GM21723 (cell line): ENCODE measurements at regions not wholly inside any gene's neighbourhood (a gene's known extent, or its start where the extent isn't known, plus 50 kb on each side); places are given as distances from the start of the nearest gene placed in this dataset.

Source experiments
- ATAC-seq: cut with Tn5 transposase; IDR thresholded peaks from one replicate; pipeline ENCODE4 v1.9.1; 2021; ENCODE audit warnings: mild to moderate bottlenecking, moderate library complexity; ENCODE audit not compliant: unreplicated experiment

GRCh38 chr20:24378661-24379483 is 90.6 kb upstream of the SYNDIG1 start:
- ATAC-seq: no peak

DNA sequence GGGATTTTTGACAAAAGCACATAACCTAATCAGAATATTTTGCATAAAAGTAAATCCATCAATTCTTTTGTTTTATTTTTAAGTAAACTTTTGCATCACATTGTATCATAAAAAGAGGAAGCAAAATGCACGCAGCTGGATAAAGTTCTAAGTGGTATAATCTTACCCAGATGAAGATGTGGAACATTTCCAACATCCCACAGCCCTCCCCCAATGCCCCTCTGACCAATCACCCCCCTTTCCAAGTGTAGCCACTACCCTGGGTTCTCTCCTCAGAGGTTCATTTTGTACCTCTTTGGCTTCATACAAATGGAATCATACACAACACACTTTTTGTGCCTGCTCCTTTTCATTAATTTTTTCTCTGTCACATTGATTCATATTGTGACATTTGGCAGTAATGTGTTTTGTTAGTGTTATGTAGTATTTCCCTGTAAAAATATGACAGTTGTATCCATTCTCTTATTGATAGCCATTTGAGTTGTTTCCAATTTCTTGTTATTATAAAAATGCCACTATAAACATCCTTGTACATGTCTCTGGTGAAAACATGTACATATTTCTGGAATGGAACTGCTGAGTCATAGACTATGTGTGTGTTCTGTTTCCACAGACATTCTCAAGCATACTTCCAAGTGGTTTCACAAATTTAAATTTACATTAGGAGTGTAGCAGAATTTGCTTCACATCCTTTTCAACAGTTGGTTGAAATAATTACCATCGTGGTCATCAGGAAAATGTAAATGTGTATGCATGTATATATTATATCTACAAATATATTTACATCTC is 92.9 kb upstream of the SYNDIG1 start:
- no peak for ATAC-seq

- ATAC-seq: no peak
Measured at GRCh38 chr20:24373372-24373771, 96.1 kb upstream of the SYNDIG1 start.

DNA sequence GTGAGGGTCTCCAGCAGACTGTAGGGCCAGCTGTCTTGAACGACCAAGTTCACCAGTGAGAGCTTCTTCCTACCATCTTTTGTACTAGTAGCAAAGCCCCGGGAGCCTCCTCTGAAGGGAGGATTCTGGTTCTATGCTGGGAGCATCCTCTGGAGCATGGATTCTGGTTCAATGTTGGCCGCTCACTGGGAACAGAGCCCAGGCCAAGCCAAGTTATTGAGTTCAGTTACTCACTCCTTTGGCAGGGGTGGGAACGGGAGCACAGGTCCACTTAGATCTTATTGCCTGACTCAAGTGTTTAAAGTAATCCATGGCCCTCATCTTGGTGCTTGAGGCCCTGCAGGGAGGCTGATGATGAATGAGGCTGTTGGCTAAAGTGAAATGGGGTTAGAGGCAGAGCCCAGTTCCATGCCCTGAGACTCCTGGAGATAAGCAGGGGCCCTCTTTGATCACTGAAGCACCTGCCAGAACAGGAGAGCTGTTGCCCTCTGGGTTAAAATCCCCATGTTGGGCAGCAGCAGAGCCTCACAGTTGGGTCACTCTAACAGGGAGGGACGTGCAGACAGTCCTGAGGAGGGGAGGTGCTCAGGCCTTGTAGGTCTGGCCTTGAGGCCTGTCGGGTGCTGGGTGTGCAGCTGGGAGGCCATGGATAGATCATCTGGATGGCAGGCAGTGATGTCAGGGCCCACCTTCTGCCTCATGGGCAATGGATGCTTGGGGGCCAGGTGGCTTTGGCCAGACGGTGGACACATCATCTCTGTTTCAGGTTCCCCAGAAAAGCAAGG is 98.3 kb upstream of the SYNDIG1 start:
- ATAC-seq: no peak

DNA sequence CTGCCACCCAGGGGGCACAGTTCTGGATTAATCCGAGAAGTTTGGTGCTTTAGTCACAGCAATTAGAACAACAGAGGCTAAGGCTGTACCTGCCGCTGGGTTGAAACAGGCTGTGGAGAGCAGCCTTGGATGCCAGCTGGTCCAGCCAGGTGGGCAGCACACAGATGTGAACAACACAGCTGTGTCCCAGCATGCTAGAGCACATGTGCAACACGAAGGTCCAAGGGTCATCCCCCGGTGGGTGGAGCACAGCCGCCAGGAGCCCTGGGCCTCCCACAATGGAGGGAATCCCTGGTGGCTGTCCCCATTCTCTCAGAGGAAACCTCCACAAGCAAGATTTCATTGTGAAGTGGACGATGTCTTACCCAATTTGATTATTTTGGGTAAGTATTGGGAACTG is 99.2 kb upstream of the SYNDIG1 start:
- ATAC-seq: no peak

DNA sequence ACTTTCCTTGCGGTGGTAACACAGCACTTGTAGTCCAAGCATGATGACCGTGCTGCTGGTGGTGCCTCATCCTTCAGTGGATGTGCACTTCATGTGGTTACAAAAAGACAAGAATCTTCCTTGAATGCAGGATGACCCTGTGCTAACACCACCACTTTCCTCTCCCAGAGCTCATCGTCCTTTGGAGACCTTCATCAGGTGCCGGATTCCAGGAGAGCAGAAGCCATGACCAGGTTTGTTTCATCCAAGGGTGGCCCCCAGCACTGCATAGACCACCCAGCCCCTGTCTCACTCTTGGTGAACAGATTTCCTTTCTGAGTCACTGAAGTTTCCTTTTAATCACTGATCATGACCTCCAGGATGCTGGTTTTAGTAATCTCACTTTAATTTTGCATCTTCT is 101.2 kb upstream of the SYNDIG1 start:
- no peak for ATAC-seq

DNA sequence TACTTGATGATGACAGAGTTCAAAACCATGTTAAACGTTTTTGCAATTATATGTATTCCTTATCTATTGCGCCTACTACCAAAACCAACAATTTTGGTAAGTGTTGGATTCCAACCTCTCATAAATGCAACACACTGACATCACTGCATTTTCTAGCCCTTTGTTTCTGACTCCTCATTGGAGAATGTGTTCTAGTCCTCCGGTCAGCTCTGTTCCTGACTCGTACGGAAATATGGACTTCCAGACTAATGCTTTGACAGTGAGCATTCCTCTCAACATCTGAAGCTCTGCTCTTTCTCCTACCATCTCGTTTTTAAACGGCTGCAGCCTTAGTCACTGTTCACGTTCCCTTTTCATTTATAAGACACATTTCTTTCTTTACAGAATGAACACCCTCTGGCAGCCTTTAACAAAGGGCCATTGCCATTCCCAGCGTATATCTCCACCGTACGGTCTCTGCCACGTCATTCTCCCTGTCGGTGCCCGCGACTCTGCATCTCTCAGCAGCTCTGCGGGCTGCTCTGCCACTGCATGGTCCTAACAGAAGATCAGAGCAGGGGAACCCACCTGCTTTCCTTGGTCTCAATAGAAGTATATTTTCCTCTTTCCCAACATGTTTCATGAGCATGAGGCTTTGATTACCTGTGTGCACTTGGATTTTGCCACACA is 103.0 kb upstream of the SYNDIG1 start:
- ATAC-seq: no peak

- no peak for ATAC-seq
Measured at GRCh38 chr20:24365670-24366069, 103.8 kb upstream of the SYNDIG1 start.

- no peak for ATAC-seq
Measured at GRCh38 chr20:24364482-24364881, 104.9 kb upstream of the SYNDIG1 start.

GRCh38 chr20:24363031-24363430 is 106.4 kb upstream of the SYNDIG1 start:
- ATAC-seq: no peak

DNA sequence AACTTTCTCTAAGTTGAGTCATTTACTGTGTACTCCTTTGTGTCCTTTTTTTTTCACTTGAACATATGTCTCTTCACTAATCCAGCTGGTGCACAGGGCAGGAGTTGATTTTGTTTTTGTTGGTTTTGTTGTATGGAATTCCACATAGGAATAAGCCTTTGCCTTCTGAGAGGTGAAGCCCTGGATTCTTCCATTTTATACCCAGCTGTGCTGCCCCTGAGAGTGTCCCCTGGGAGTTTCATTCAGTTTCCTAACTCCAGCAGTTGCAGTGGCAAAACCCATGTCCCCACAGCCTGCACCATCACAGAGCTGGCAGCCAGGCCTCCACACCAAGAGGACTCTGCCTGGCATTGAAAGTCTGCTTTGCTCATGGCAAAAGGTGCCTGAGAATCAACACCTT is 107.3 kb upstream of the SYNDIG1 start:
- ATAC-seq: no peak

- ATAC-seq: no peak
Measured at GRCh38 chr20:24361541-24361940, 107.9 kb upstream of the SYNDIG1 start.

DNA sequence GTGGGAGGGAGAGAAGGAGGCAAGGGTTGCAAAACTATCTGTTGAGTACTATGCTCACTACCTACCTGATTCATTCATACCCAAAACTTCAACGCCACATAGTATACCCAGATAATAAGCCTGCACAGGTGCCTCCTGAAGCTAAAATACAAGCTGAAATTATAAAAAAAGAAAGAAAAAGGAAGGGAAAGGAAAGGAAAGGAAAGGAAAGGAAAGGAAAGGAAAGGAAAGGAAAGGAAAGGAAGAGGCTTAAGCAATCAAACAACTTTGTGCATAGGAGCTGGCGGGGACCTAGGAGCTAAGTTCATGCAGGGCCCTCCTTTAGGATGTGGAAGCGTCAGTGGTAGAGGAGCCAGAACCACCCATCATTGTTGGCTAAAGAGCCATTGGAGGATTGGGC is 108.9 kb upstream of the SYNDIG1 start:
- no peak for ATAC-seq

GRCh38 chr20:24359321-24360027 is 110.0 kb upstream of the SYNDIG1 start:
- ATAC-seq: no peak

DNA sequence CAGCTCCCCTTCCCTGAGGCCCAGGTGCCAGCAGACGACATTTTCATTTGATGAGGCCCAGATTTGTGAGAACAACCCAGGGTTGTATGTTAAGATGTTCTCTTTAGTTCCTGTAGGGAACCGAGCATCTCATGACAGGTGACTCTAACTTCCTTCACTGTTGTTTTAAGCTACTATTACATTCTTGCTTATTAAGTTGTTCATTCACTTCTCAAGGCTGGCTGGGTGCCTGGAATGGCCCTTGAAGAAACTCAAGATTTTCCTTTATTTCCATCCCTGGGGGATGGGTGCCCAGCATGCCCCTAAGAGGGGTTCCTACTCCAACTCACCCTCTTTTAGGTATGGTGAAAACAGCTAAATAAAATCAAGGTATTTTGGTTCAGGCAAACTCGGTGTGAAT is 111.5 kb upstream of the SYNDIG1 start:
- ATAC-seq: no peak

- no peak for ATAC-seq
Measured at GRCh38 chr20:24357177-24357576, 112.3 kb upstream of the SYNDIG1 start.

DNA sequence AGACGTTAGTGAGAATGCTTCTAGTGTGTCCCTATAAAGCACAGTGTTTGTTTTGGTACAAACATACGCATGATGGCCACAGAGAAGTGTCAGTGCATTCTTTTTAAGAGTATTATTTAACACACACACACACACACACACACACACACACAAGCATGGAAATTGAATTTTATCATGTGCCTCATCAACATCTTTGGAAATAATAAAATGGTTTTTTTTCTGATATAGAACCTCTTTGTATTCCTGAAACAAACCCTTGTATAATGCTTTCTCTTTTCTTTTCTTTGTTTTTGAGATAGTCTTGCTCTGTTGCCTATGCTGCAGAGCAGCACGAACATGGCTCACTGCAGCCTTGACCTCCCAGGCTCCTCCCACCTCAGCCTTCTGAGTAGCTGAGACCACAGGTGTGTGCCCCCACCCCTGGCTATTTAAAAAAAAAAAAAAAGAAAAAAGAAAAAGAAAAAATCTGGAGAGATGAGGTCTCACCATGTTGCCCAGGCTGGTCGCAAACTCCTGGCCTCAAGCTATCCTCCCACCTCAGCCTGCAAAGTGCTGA is 116.2 kb upstream of the SYNDIG1 start:
- no peak for ATAC-seq

DNA sequence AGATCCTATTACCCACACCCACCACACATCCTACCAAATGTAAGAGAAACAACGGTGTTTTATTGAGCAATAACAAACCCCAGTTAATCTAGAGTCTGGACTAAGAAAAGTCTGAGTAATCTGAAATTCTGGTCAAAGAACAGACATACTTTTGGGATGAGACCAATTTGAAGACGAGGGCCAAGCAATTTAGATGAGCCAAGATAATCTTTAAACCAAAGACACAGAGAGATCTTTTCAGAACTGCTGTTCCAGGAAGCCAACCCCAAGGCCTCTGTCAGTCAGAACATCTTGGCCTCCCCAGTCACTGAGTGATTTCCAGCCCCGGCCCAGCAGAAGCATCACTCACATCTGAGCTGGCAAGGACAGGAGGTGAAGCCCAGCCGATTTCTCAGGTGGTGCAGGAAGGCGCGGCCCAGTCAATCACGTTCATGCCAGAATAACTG is 118.5 kb upstream of the SYNDIG1 start:
- ATAC-seq: no peak

DNA sequence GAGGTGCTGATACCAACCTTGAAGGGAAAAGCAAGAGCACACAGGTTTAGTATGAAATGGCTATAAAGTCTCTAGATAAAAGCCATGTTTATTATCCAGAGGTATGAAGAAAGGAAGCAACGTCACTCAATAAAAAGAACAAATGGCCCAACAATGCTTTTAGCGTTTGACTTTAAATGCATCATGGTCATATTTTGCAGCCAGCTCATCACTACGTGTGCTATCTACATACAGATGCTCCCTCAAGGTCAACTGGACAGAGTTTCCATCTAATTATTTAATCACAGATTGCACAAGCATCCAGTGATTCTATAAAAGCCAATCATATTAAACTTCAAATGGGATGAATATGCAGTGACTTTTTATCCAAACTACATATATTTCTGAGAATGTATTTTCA is 127.6 kb upstream of the SYNDIG1 start:
- no peak for ATAC-seq

GRCh38 chr20:24340933-24341332 is 128.5 kb upstream of the SYNDIG1 start:
- ATAC-seq: no peak
